H1 (cell line): ENCODE measurements at regions not wholly inside any gene's neighbourhood (a gene's known extent, or its start where the extent isn't known, plus 50 kb on each side); places are given as distances from the start of the nearest gene placed in this dataset.

ENCODE experiments used
- ATF3 ChIP-seq: IDR thresholded peaks from 2 replicates; pipeline ENCODE4 v1.6.1; 2011; ENCODE audit warnings: low read depth, mild to moderate bottlenecking, low read length; ENCODE audit not compliant: insufficient read depth
- BRCA1 ChIP-seq: IDR thresholded peaks from 2 replicates; pipeline ENCODE4 v1.6.1; 2012; ENCODE audit warnings: low read depth, low read length, improper control_type of control experiment
- NRF1 ChIP-seq: IDR thresholded peaks from 2 replicates; pipeline ENCODE4 v1.6.1; 2011; ENCODE audit warnings: mild to moderate bottlenecking, low read depth, low read length, improper control_type of control experiment
- RFX5 ChIP-seq: IDR thresholded peaks from 2 replicates; pipeline ENCODE4 v1.6.1; 2011; ENCODE audit warnings: low read depth, low read length, improper control_type of control experiment, borderline replicate concordance
- RXRA ChIP-seq: IDR thresholded peaks from 2 replicates; pipeline ENCODE4 v1.6.1; 2011; ENCODE audit warnings: low read depth, mild to moderate bottlenecking, low read length, moderate library complexity; ENCODE audit not compliant: insufficient read depth
- TAF1 ChIP-seq: IDR thresholded peaks from 2 replicates; pipeline ENCODE4 v1.6.1; 2011; ENCODE audit warnings: mild to moderate bottlenecking, low read depth, low read length

GRCh38 chr2:21793461-21793860 is 669.7 kb downstream of the TDRD15 start (continued):
- TF ChIP-seq TAF1, result no peak
- TF ChIP-seq BRCA1, result no peak
- TF ChIP-seq RFX5, result no peak
- no peak for TF ChIP-seq NRF1
- no peak for TF ChIP-seq RXRA
- TF ChIP-seq ATF3, result no peak
